ENCODE measurements at regions not wholly inside any gene's neighbourhood (a gene's known extent, or its start where the extent isn't known, plus 50 kb on each side); places are given as distances from the start of the nearest gene placed in this dataset.
A peak's percentile ranks its signal among the peaks of the same experiment; 100 is the strongest.

- POLR2A ChIA-PET: interaction anchor here (0.6 kb wide), 1 partner anchor 31 kb away, joined by 3 read pairs; no protein-coding TSS in a partner anchor
- intact Hi-C loops (cut with micrococcal nuclease; ENCODE audit: unreplicated experiment) (no loop called here), in situ Hi-C loops (cut with HindIII; ENCODE audit: low pct_unique_long_range_greater_than_20kb, low sequenced_read_pairs) (no loop called here)
- Histone ChIP-seq H3K4me3 (ENCODE audit: low read depth in 2 of 2, low read length in 2 of 2) (no peak overlapping the region; a peak in 1 of 4 replicates), H3K27ac (ENCODE audit: low read length) (peak overlapping the region; percentile 82), H3K27me3 (ENCODE audit: control insufficient read depth, insufficient read depth, low read length) (no peaks in the 10 kb centered on the region), H3K4me1 (ENCODE audit: control insufficient read depth, insufficient read depth, low read length) (peaks cover 51% of the 10 kb centered on the region), H3K9me3 (ENCODE audit: control insufficient read depth, insufficient read depth, low read depth, low read length) (no peaks in the 10 kb centered on the region), H3K36me3 (ENCODE audit: control insufficient read depth, insufficient read depth, low read length) (no peaks in the 10 kb centered on the region)
- ATAC-seq (no peak), DNase-seq (ENCODE audit: low read depth, low spot score) (no peak)
- no TSS peak for BruUV-seq (replicated peaks)
- TF ChIP-seq SIN3A (IDR thresholded peaks at IDR 0.05; ENCODE audit: borderline replicate concordance, insufficient read depth, low read depth, low read length): no peak
- no peak for TF ChIP-seq POLR2AphosphoS5 (IDR thresholded peaks at IDR 0.05; ENCODE audit: low read depth, low read length)
- no peak for TF ChIP-seq TCF7L2 (IDR thresholded peaks at IDR 0.05; ENCODE audit: low read depth, low read length)
- TF ChIP-seq CTCF (IDR thresholded peaks at IDR 0.05): no peak
- no peak for TF ChIP-seq REST (IDR thresholded peaks at IDR 0.05; ENCODE audit: insufficient read depth in 1 of 2, low read depth in 2 of 2, low read length in 1 of 2)
- CTCF ChIA-PET: no interaction called here
Measured at GRCh38 chr19:46913852-46914430, 53.1 kb downstream of the ARHGAP35 start.

GRCh38 chr19:46915386-46915785 is 54.6 kb downstream of the ARHGAP35 start:
- no peak for ATAC-seq
- DNase-seq (ENCODE audit: low read depth, low spot score): no peak
- BruUV-seq (replicated peaks): no TSS peak
- TF ChIP-seq REST (IDR thresholded peaks at IDR 0.05; ENCODE audit: insufficient read depth in 1 of 2, low read depth in 2 of 2, low read length in 1 of 2): no peak
- TF ChIP-seq SIN3A (IDR thresholded peaks at IDR 0.05; ENCODE audit: borderline replicate concordance, insufficient read depth, low read depth, low read length): no peak
- TF ChIP-seq TCF7L2 (IDR thresholded peaks at IDR 0.05; ENCODE audit: low read depth, low read length): no peak
- no peak for TF ChIP-seq CTCF (IDR thresholded peaks at IDR 0.05)
- TF ChIP-seq POLR2AphosphoS5 (IDR thresholded peaks at IDR 0.05; ENCODE audit: low read depth, low read length): no peak
- H3K27me3 ChIP-seq (ENCODE audit: control insufficient read depth, insufficient read depth, low read length): no peaks in the 10 kb centered on the region
- H3K9me3 ChIP-seq (ENCODE audit: control insufficient read depth, insufficient read depth, low read depth, low read length): no peaks in the 10 kb centered on the region
- no peak overlapping the region for H3K4me3 ChIP-seq (ENCODE audit: low read depth in 2 of 2, low read length in 2 of 2)
- ChIA-PET POLR2A (no interaction called here), CTCF (no interaction called here)
- 0 out of 2 replicates have a peak, but pooled peaks cover 4% of the 10 kb centered on the region for H3K36me3 ChIP-seq (ENCODE audit: control insufficient read depth, insufficient read depth, low read length)
- intact Hi-C loops (cut with micrococcal nuclease; ENCODE audit: unreplicated experiment) (no loop called here), in situ Hi-C loops (cut with HindIII; ENCODE audit: low pct_unique_long_range_greater_than_20kb, low sequenced_read_pairs) (no loop called here)
- peak overlapping the region; percentile 9; the same call in 1 of the 2 replicates for H3K27ac ChIP-seq (ENCODE audit: low read length)
- peaks cover 48% of the 10 kb centered on the region for H3K4me1 ChIP-seq (ENCODE audit: control insufficient read depth, insufficient read depth, low read length)
